NCI-H510A (cell line): ENCODE measurements at regions not wholly inside any gene's neighbourhood (a gene's known extent, or its start where the extent isn't known, plus 50 kb on each side); places are given as distances from the start of the nearest gene placed in this dataset.
"Not testable (repeated sequence)": the region's sequence is repeated elsewhere in the genome, so short reads cannot be mapped to it uniquely, and the experiment has no call there.

Experiments
- DNase-seq: peaks from one replicate; lab custom pipeline; 2025; lab: John Stamatoyannopoulos, UW

- DNase-seq, result not testable (repeated sequence)
Measured at GRCh38 chr20:50448625-50449403, 61.4 kb upstream of the PTPN1 start.

- DNase-seq, result no peak
Measured at GRCh38 chr20:50449738-50450492, 60.3 kb upstream of the PTPN1 start.

GRCh38 chr20:50450493-50450826, 59.7 kb upstream of the PTPN1 start:
- DNase-seq, result no peak

DNA sequence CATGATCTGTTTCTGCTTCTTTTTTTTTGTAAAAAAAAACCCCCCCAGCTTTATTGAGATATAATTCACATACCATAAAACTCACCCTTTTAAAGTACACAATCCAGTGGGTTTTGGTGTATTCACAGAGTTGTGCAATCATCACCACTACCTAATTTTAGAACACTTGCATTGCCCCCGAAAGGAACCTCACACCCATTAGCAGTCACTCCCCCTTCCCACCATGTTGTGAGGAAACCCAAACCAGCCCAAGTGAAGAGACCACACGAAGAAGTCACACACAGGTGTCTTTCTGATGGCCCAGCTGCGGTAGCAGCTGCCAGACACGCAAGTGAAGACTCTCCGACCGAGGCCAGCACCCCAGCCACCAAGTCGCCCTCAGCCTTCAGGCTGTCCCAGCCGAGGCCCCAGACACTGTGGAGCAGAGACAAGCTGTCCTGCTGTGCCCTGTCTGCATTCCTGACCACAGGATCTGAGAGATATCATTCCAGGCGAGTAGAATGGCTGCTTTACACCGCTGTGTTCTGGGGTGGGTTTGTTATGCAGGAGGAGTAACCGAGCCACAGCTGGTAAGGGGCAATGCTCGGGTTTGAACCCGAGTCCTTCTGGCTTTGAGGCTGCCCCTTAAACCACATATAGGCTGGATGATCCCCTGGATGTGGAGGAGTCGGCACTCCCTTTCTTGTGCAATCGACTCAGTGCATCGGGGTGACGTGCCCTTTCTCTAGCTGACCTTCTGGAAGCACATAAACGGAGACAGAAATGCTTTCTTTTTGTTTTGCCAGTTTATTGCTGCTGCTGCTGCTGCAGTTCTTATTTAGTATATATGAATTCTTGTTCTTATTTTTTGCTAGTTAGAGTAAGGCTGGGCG, 59.1 kb upstream of the PTPN1 start:
- DNase-seq, result no peak

GRCh38 chr20:50451792-50452425, 58.3 kb upstream of the PTPN1 start:
- not testable (repeated sequence) for DNase-seq

DNA sequence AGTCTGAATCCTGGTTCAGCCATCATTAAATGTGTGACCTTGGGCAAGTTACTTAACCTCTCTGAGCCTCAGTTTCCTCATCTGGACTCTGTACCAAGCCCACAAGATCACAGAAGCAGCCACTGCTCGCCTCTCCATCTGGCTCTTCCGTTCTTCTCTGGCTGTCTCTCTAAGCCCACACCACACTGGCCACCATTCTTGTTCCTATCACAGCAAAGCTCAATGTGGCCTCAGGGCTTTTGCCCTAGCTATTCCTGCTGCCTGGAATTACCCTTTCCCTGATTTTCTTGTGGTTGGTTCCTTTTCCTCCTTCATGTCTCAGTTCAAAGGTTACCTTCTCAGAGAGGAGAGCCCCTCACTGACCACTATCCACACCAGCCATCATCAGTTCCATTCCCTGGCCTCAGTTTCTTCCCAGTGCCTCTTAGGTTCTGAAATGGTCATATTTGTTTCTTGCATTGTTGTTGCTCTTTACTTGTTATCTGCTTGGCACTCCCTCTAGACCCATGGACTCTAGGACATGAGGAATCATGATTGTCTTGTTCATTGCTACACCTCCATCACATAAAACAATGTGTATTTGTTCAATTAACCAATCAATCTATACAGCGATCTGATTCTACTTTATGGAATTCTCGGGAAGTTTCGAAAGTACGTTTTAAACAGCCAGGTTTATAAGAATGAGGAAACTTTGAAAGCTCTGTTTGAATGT, 56.5 kb upstream of the PTPN1 start:
- DNase-seq, result no peak

GRCh38 chr20:50455245-50455644, 54.9 kb upstream of the PTPN1 start:
- not testable (repeated sequence) for DNase-seq

DNA sequence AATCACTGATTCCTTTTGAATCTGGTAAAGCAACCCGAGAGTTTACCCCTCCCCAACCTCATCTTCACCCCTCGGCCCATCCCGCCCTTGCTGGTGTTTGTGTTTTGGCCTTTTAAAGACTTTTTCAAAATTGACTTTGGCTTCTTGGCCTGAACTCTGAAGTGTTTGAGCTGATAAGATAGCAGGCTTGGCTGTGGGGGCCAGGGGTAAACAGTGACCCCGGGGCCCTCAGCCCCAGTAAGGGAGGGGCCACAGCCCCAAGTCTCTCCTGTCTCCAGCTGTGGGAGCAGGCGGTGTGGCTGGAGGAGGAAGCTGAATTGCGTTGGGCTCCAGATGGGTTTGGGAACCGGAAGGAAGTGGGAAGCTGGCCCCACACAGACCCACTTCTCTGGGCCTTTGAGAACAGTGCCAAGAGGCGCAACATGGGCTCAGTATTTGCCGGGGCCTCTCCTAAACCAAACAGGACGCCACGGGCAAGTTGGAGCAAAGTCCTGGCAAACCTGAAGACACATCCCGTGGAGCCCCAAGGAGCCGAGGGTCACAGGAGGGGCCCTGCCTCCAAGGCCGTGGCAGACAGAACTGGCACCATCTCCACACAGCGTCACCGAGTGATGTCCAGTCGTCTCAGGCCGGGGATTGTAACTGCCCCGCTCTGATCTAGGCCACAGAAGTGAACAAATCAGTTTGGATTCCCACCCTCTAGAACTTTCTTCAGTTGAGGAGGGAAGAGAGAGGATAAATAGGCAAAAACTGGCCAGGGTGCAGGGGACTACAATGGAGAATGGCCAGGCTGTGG, 54.3 kb upstream of the PTPN1 start:
- DNase-seq, result no peak

DNA sequence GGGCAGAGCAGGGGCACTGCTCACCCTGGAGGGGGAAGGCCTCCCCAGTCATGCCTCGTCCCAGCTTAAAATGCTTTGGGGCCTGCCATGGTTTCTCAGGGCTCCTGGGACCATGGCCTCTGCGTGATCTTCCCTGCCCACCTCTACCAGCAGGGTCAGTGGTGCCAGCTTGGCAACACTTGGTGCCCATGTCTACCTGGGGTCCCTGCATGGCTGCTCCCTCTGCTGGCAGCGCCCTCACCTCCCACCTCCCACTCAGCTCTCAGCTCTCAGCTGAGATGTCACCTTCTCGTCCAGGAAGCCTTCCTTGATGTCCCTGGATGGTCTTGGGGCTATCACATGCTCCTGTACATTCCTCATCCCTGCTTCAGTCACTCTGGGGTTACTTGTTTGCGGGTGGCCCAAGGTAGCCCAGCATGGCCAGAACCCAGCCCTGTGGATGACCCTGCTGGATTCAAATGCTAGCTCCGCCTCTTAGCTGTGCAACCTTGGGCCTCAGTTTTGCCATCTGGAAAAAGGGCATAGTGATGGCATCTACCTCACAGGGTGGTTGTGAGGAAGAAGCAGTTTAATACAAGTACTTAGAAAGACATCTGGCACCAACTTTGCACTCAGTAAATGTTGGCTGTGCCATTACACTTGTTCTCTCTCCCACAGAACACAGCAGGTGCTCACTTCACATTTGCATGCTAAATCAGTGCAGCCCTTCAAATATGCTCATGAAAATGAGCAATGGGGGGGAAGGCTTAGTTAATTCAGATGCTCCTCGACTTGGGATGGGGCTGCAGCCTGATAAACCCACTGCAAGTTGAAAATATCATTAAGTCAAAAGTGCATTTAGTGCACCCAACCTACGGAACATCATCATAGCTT, 53.5 kb upstream of the PTPN1 start:
- no peak for DNase-seq

DNA sequence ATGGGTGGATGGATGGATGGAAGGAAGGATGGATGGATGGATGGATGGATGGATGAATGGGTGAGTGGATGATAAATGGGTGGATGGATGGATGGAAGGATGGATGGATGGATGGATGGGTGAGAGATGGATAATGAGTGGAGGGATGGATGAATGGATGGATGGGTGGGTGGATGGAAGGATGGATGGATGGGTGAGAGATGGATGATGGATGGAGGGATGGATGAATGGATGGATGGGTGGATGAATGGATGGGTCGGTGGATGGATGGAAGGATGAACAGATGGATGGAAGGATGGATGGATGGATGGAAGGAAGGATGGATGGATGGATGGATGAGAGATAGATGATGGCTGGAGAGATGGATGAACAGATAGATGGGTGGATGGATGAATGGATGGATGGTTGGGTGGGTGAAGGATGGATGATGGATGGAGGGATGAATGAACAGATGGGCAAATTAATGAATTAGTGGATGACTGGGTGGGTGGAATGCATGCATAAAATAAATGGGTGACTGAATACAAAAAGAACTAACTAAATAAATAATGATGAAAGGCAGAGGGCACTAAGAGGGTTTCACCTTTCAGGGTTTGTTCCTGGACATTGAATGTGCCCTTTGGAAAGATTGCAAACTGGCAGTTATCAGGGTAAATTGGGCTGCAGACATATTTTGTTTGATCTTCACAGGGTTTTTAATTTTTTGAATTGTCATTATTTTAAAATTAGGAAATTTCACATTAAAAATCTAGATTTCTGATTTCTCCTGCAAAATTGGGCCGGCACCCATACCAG, 50.9 kb upstream of the PTPN1 start:
- DNase-seq, result no peak

DNA sequence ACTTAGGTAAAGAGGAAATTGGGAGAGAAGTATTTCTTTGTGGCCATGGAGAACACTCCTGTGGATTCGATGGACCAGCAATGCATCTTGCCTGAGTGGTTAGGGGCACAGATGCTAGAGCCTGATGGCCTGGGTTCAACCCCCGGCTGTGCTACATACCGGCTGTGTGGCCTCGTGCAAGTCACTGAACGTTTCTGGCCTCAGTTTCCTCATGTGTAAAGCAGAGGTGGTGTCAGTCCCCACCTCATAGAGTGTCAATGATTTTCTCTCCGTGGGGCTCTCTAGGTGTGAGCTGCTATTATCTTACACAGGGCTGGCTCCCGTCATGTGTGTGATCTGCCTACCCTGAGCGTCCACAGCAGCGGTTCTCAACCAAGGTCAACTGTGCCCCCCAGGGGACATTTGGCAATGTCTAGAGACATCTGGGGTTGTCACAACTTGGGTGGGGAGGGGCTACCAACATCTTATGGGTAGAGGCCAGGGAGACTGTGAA, 50.0 kb upstream of the PTPN1 start:
- no peak for DNase-seq
